ENCODE measurements at regions not wholly inside any gene's neighbourhood (a gene's known extent, or its start where the extent isn't known, plus 50 kb on each side); places are given as distances from the start of the nearest gene placed in this dataset.

GRCh38 chr1:118339400-118340124, 154.5 kb upstream of the SPAG17 start:
- POLR2A ChIA-PET (ENCODE audit: low non-redundant PET), result no interaction called here
- CTCF ChIA-PET, result interaction anchor here (1.0 kb wide), 1 partner anchor 92 kb away, joined by 3 read pairs; no protein-coding TSS in a partner anchor
- DNase-seq (ENCODE audit: low spot score), result peak; percentile 49
- TF ChIP-seq, protein P1, sequence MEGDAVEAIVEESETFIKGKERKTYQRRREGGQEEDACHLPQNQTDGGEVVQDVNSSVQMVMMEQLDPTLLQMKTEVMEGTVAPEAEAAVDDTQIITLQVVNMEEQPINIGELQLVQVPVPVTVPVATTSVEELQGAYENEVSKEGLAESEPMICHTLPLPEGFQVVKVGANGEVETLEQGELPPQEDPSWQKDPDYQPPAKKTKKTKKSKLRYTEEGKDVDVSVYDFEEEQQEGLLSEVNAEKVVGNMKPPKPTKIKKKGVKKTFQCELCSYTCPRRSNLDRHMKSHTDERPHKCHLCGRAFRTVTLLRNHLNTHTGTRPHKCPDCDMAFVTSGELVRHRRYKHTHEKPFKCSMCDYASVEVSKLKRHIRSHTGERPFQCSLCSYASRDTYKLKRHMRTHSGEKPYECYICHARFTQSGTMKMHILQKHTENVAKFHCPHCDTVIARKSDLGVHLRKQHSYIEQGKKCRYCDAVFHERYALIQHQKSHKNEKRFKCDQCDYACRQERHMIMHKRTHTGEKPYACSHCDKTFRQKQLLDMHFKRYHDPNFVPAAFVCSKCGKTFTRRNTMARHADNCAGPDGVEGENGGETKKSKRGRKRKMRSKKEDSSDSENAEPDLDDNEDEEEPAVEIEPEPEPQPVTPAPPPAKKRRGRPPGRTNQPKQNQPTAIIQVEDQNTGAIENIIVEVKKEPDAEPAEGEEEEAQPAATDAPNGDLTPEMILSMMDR (conservative IDR thresholded peaks at IDR 0.05; ENCODE audit: low read depth), result no peak
- H3K27ac ChIP-seq, result no peak overlapping the region

GRCh38 chr1:118338936-118339335, 153.9 kb upstream of the SPAG17 start:
- ChIA-PET CTCF (interaction anchor here (1.0 kb wide), 1 partner anchor 91 kb away, joined by 3 read pairs; no protein-coding TSS in a partner anchor), POLR2A (ENCODE audit: low non-redundant PET) (no interaction called here)
- DNase-seq (ENCODE audit: low spot score), result no peak
- H3K27ac ChIP-seq, result no peak overlapping the region
- TF ChIP-seq, protein P1 (conservative IDR thresholded peaks at IDR 0.05; ENCODE audit: low read depth), result no peak

GRCh38 chr1:118337346-118337745, 152.3 kb upstream of the SPAG17 start:
- TF ChIP-seq, protein P1 (conservative IDR thresholded peaks at IDR 0.05; ENCODE audit: low read depth), result no peak
- no peak overlapping the region for H3K27ac ChIP-seq
- DNase-seq (ENCODE audit: low spot score), result no peak
- ChIA-PET POLR2A (ENCODE audit: low non-redundant PET) (no interaction called here), CTCF (interaction anchor here (0.8 kb wide), 1 partner anchor 157 kb away, joined by 3 read pairs; no protein-coding TSS in a partner anchor)

- TF ChIP-seq, protein P1 (conservative IDR thresholded peaks at IDR 0.05; ENCODE audit: low read depth), result no peak
- no peak for DNase-seq (ENCODE audit: low spot score)
- CTCF ChIA-PET, result no interaction called here
- POLR2A ChIA-PET (ENCODE audit: low non-redundant PET), result no interaction called here
- no peak overlapping the region for H3K27ac ChIP-seq
Observed at GRCh38 chr1:118335331-118335732, 150.3 kb upstream of the SPAG17 start.

DNA sequence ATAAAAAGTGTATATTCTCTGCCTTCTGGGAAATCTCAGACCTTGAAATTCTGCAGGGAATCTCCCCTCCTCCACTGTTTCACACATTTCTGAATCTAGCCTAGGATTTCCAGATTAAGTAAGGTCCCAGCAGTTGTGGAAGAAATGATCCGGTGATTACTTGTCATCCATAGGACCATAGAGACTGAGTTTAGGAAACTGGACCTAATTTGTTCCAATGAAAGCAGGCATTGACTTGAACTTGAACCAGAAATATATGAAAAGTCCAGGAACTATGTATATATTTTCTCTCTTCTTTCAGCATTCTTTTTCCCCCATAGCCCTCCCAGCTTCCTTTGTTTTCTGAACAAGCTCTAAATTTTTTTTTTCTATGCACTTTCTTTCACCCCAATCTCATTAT, 149.5 kb upstream of the SPAG17 start:
- DNase-seq (ENCODE audit: low spot score), result no peak
- ChIA-PET CTCF (interaction anchor here (0.7 kb wide), 1 partner anchor 231 kb away, joined by 3 read pairs; no protein-coding TSS in a partner anchor), POLR2A (ENCODE audit: low non-redundant PET) (no interaction called here)
- TF ChIP-seq, protein P1 (conservative IDR thresholded peaks at IDR 0.05; ENCODE audit: low read depth), result no peak
- H3K27ac ChIP-seq, result no peak overlapping the region

DNA sequence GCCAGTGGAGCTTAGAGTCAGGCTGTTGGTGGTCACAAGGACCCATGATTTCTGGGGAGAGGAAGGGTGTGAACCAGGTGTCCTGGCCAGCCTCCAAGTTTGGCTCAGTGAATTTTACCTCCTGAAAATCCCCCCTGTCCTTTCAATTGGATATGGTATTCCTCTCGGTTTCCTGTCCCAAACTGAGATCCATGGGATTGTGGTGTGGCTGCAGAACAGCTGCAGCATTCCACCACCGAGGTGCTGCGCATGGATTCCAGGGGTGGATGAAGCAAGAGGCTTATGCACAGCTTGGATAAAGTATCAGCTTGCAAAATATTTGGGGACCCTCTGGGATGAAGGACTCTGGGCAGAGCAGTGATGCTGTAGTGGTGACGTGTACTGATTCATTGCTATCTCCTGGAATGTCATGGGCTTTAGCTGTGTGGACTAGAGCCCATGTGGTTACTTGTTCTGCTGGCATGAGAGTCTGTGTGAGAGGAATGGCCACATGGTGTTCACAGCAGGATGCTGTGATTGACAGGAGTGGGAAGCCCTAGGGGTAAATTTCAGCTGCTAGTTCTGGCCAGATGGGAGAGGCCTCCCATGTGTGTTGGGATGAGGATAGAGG, 148.7 kb upstream of the SPAG17 start:
- TF ChIP-seq, protein P1 (conservative IDR thresholded peaks at IDR 0.05; ENCODE audit: low read depth), result no peak
- no peak overlapping the region for H3K27ac ChIP-seq
- ChIA-PET CTCF (interaction anchor here (0.7 kb wide), 1 partner anchor 232 kb away, joined by 3 read pairs; no protein-coding TSS in a partner anchor), POLR2A (ENCODE audit: low non-redundant PET) (no interaction called here)
- DNase-seq (ENCODE audit: low spot score), result no peak
